ENCODE measurements at regions not wholly inside any gene's neighbourhood (a gene's known extent, or its start where the extent isn't known, plus 50 kb on each side); places are given as distances from the start of the nearest gene placed in this dataset.

GRCh38 chr10:89940076-89940475 is 238.7 kb downstream of the KIF20B start:
- no peak overlapping the region for H3K27ac ChIP-seq (ENCODE audit: low read length)
- WGBS (ENCODE audit: insufficient coverage), result 100% methylated on average over 1 of the region's 1 CpG
- H3K9me3 ChIP-seq (replicated peaks; ENCODE audit: control insufficient read depth, low read depth, low read length), result peaks cover 2% of the 10 kb centered on the region
- no peak for DNase-seq
- H3K27me3 ChIP-seq (ENCODE audit: control insufficient read depth, insufficient read depth, low read length), result no peaks in the 10 kb centered on the region
- H3K36me3 ChIP-seq (ENCODE audit: control insufficient read depth, insufficient read depth, low read length), result no peaks in the 10 kb centered on the region
- H3K4me1 ChIP-seq (ENCODE audit: control insufficient read depth, insufficient read depth, low read length), result no peaks in the 10 kb centered on the region
- no peak overlapping the region for H3K4me3 ChIP-seq (ENCODE audit: low read length)

GRCh38 chr10:89942217-89942616 is 240.8 kb downstream of the KIF20B start:
- Histone ChIP-seq H3K4me3 (ENCODE audit: low read length) (no peak overlapping the region), H3K36me3 (ENCODE audit: control insufficient read depth, insufficient read depth, low read length) (no peaks in the 10 kb centered on the region), H3K9me3 (replicated peaks; ENCODE audit: control insufficient read depth, low read depth, low read length) (peaks cover 2% of the 10 kb centered on the region), H3K4me1 (ENCODE audit: control insufficient read depth, insufficient read depth, low read length) (no peaks in the 10 kb centered on the region), H3K27me3 (ENCODE audit: control insufficient read depth, insufficient read depth, low read length) (no peaks in the 10 kb centered on the region), H3K27ac (ENCODE audit: low read length) (no peak overlapping the region)
- DNase-seq, result no peak
- no CpG with 5 or more reads among the region's 1 CpG for WGBS (ENCODE audit: insufficient coverage)

- H3K4me1 ChIP-seq (ENCODE audit: control insufficient read depth, insufficient read depth, low read length), result no peaks in the 10 kb centered on the region
- DNase-seq, result no peak
- no peaks in the 10 kb centered on the region for H3K36me3 ChIP-seq (ENCODE audit: control insufficient read depth, insufficient read depth, low read length)
- WGBS (ENCODE audit: insufficient coverage), result no CpG with 5 or more reads among the region's 1 CpG
- no peaks in the 10 kb centered on the region for H3K9me3 ChIP-seq (replicated peaks; ENCODE audit: control insufficient read depth, low read depth, low read length)
- no peaks in the 10 kb centered on the region for H3K27me3 ChIP-seq (ENCODE audit: control insufficient read depth, insufficient read depth, low read length)
- H3K4me3 ChIP-seq (ENCODE audit: low read length), result no peak overlapping the region
- H3K27ac ChIP-seq (ENCODE audit: low read length), result no peak overlapping the region
Observed at GRCh38 chr10:89944138-89944537, 242.7 kb downstream of the KIF20B start.

- Histone ChIP-seq H3K9me3 (replicated peaks; ENCODE audit: control insufficient read depth, low read depth, low read length) (no peaks in the 10 kb centered on the region), H3K27me3 (ENCODE audit: control insufficient read depth, insufficient read depth, low read length) (no peaks in the 10 kb centered on the region), H3K36me3 (ENCODE audit: control insufficient read depth, insufficient read depth, low read length) (no peaks in the 10 kb centered on the region), H3K4me1 (ENCODE audit: control insufficient read depth, insufficient read depth, low read length) (no peaks in the 10 kb centered on the region), H3K27ac (ENCODE audit: low read length) (no peak overlapping the region), H3K4me3 (ENCODE audit: low read length) (no peak overlapping the region)
- DNase-seq, result no peak
- no CpG with 5 or more reads among the region's 3 CpGs for WGBS (ENCODE audit: insufficient coverage)
Observed at GRCh38 chr10:89946106-89946505, 244.7 kb downstream of the KIF20B start.

GRCh38 chr10:89949496-89949895 is 248.1 kb downstream of the KIF20B start:
- no peaks in the 10 kb centered on the region for H3K27me3 ChIP-seq (ENCODE audit: control insufficient read depth, insufficient read depth, low read length)
- no peaks in the 10 kb centered on the region for H3K9me3 ChIP-seq (replicated peaks; ENCODE audit: control insufficient read depth, low read depth, low read length)
- H3K27ac ChIP-seq (ENCODE audit: low read length), result no peak overlapping the region
- H3K4me1 ChIP-seq (ENCODE audit: control insufficient read depth, insufficient read depth, low read length), result no peaks in the 10 kb centered on the region
- DNase-seq, result no peak
- H3K36me3 ChIP-seq (ENCODE audit: control insufficient read depth, insufficient read depth, low read length), result no peaks in the 10 kb centered on the region
- no peak overlapping the region for H3K4me3 ChIP-seq (ENCODE audit: low read length)

- DNase-seq, result no peak
- H3K4me1 ChIP-seq (ENCODE audit: control insufficient read depth, insufficient read depth, low read length), result no peaks in the 10 kb centered on the region
- 75% methylated on average over 1 of the region's 1 CpG for WGBS (ENCODE audit: insufficient coverage)
Observed at GRCh38 chr10:89952325-89952724, 250.9 kb downstream of the KIF20B start.

GRCh38 chr10:89952751-89953150 is 251.4 kb downstream of the KIF20B start:
- no peaks in the 10 kb centered on the region for H3K36me3 ChIP-seq (ENCODE audit: control insufficient read depth, insufficient read depth, low read length)
- no peaks in the 10 kb centered on the region for H3K9me3 ChIP-seq (replicated peaks; ENCODE audit: control insufficient read depth, low read depth, low read length)
- H3K4me1 ChIP-seq (ENCODE audit: control insufficient read depth, insufficient read depth, low read length), result no peaks in the 10 kb centered on the region
- DNase-seq, result no peak
- no peaks in the 10 kb centered on the region for H3K27me3 ChIP-seq (ENCODE audit: control insufficient read depth, insufficient read depth, low read length)
- no peak overlapping the region for H3K27ac ChIP-seq (ENCODE audit: low read length)
- H3K4me3 ChIP-seq (ENCODE audit: low read length), result no peak overlapping the region

More at GRCh38 chr10:89952325-89952724, 250.9 kb downstream of the KIF20B start:
- H3K4me3 ChIP-seq (ENCODE audit: low read length), result no peak overlapping the region
- no peaks in the 10 kb centered on the region for H3K9me3 ChIP-seq (replicated peaks; ENCODE audit: control insufficient read depth, low read depth, low read length)
- no peak overlapping the region for H3K27ac ChIP-seq (ENCODE audit: low read length)
- H3K36me3 ChIP-seq (ENCODE audit: control insufficient read depth, insufficient read depth, low read length), result no peaks in the 10 kb centered on the region
- H3K27me3 ChIP-seq (ENCODE audit: control insufficient read depth, insufficient read depth, low read length), result no peaks in the 10 kb centered on the region

GRCh38 chr10:89954061-89954460 is 252.7 kb downstream of the KIF20B start:
- no peak overlapping the region for H3K27ac ChIP-seq (ENCODE audit: low read length)
- no peaks in the 10 kb centered on the region for H3K36me3 ChIP-seq (ENCODE audit: control insufficient read depth, insufficient read depth, low read length)
- H3K9me3 ChIP-seq (replicated peaks; ENCODE audit: control insufficient read depth, low read depth, low read length), result no peaks in the 10 kb centered on the region
- no peak overlapping the region for H3K4me3 ChIP-seq (ENCODE audit: low read length)
- no CpG with 5 or more reads among the region's 3 CpGs for WGBS (ENCODE audit: insufficient coverage)
- no peaks in the 10 kb centered on the region for H3K27me3 ChIP-seq (ENCODE audit: control insufficient read depth, insufficient read depth, low read length)
- DNase-seq, result peak; percentile 18
- H3K4me1 ChIP-seq (ENCODE audit: control insufficient read depth, insufficient read depth, low read length), result no peaks in the 10 kb centered on the region

- H3K27ac ChIP-seq (ENCODE audit: low read length), result no peak overlapping the region
- no peaks in the 10 kb centered on the region for H3K27me3 ChIP-seq (ENCODE audit: control insufficient read depth, insufficient read depth, low read length)
- no peak for DNase-seq
- H3K4me1 ChIP-seq (ENCODE audit: control insufficient read depth, insufficient read depth, low read length), result no peaks in the 10 kb centered on the region
- H3K9me3 ChIP-seq (replicated peaks; ENCODE audit: control insufficient read depth, low read depth, low read length), result no peaks in the 10 kb centered on the region
- H3K36me3 ChIP-seq (ENCODE audit: control insufficient read depth, insufficient read depth, low read length), result no peaks in the 10 kb centered on the region
- H3K4me3 ChIP-seq (ENCODE audit: low read length), result no peak overlapping the region
Observed at GRCh38 chr10:89954787-89955566, 253.6 kb downstream of the KIF20B start.

GRCh38 chr10:89959433-89960110 is 258.2 kb downstream of the KIF20B start:
- Histone ChIP-seq H3K27me3 (ENCODE audit: control insufficient read depth, insufficient read depth, low read length) (no peaks in the 10 kb centered on the region), H3K27ac (ENCODE audit: low read length) (no peak overlapping the region), H3K4me3 (ENCODE audit: low read length) (no peak overlapping the region), H3K4me1 (ENCODE audit: control insufficient read depth, insufficient read depth, low read length) (no peaks in the 10 kb centered on the region), H3K36me3 (ENCODE audit: control insufficient read depth, insufficient read depth, low read length) (no peaks in the 10 kb centered on the region), H3K9me3 (replicated peaks; ENCODE audit: control insufficient read depth, low read depth, low read length) (no peaks in the 10 kb centered on the region)
- no CpG with 5 or more reads among the region's 7 CpGs for WGBS (ENCODE audit: insufficient coverage)
- DNase-seq, result no peak

Data from muscle of leg (tissue), 3 donors.